HepG2 (cell line): ENCODE measurements at regions not wholly inside any gene's neighbourhood (a gene's known extent, or its start where the extent isn't known, plus 50 kb on each side); places are given as distances from the start of the nearest gene placed in this dataset.

Source experiments
- PCBP1 ChIP-seq: fragments of 200-400 bp; formaldehyde crosslinking; IDR thresholded peaks from 2 replicates; pipeline ENCODE4 v1.6.1; 2017; ENCODE audit warnings: mild to moderate bottlenecking, low read depth, low read length, borderline replicate concordance
- TF ChIP-seq, protein P1 (sequence below): sonication (generic); formaldehyde crosslinking; IDR thresholded peaks from 2 replicates; pipeline ENCODE4 v1.9.0; 2021; ENCODE audit warnings: mild to moderate bottlenecking, missing genetic modification reagents
- TF ChIP-seq, protein P2 (sequence below): sonication (generic); formaldehyde crosslinking; IDR thresholded peaks from one replicate; pipeline ENCODE4 v1.5.1; 2020; ENCODE audit warnings: mild to moderate bottlenecking, missing genetic modification reagents; ENCODE audit errors: not compliant biosample characterization

DNA sequence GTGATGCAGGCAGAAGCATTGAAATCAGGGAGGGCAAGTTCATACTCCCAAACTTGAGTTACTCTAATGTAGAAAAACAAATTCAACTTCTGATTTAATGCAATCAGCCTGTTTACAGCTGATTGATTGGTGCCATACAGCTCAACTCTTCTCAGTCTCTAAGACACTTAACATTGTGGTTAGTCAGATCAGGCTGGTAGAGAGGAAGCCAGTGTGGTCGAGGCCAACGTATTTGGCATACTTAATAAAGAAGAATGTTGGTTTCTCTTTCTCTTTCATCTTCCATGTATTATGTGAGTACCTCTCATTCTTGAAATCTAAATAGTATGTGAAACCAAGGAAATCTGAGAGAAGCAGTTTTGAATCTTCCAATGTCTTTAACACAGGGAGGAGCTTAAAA, 255.0 kb upstream of the SLITRK1 start:
- no peak for TF ChIP-seq PCBP1
- TF ChIP-seq, protein P1, sequence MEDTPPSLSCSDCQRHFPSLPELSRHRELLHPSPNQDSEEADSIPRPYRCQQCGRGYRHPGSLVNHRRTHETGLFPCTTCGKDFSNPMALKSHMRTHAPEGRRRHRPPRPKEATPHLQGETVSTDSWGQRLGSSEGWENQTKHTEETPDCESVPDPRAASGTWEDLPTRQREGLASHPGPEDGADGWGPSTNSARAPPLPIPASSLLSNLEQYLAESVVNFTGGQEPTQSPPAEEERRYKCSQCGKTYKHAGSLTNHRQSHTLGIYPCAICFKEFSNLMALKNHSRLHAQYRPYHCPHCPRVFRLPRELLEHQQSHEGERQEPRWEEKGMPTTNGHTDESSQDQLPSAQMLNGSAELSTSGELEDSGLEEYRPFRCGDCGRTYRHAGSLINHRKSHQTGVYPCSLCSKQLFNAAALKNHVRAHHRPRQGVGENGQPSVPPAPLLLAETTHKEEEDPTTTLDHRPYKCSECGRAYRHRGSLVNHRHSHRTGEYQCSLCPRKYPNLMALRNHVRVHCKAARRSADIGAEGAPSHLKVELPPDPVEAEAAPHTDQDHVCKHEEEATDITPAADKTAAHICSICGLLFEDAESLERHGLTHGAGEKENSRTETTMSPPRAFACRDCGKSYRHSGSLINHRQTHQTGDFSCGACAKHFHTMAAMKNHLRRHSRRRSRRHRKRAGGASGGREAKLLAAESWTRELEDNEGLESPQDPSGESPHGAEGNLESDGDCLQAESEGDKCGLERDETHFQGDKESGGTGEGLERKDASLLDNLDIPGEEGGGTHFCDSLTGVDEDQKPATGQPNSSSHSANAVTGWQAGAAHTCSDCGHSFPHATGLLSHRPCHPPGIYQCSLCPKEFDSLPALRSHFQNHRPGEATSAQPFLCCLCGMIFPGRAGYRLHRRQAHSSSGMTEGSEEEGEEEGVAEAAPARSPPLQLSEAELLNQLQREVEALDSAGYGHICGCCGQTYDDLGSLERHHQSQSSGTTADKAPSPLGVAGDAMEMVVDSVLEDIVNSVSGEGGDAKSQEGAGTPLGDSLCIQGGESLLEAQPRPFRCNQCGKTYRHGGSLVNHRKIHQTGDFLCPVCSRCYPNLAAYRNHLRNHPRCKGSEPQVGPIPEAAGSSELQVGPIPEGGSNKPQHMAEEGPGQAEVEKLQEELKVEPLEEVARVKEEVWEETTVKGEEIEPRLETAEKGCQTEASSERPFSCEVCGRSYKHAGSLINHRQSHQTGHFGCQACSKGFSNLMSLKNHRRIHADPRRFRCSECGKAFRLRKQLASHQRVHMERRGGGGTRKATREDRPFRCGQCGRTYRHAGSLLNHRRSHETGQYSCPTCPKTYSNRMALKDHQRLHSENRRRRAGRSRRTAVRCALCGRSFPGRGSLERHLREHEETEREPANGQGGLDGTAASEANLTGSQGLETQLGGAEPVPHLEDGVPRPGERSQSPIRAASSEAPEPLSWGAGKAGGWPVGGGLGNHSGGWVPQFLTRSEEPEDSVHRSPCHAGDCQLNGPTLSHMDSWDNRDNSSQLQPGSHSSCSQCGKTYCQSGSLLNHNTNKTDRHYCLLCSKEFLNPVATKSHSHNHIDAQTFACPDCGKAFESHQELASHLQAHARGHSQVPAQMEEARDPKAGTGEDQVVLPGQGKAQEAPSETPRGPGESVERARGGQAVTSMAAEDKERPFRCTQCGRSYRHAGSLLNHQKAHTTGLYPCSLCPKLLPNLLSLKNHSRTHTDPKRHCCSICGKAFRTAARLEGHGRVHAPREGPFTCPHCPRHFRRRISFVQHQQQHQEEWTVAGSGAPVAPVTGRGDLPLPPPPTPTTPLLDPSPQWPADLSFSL (CRISPR knock-in tag) = no peak
- TF ChIP-seq, protein P2, sequence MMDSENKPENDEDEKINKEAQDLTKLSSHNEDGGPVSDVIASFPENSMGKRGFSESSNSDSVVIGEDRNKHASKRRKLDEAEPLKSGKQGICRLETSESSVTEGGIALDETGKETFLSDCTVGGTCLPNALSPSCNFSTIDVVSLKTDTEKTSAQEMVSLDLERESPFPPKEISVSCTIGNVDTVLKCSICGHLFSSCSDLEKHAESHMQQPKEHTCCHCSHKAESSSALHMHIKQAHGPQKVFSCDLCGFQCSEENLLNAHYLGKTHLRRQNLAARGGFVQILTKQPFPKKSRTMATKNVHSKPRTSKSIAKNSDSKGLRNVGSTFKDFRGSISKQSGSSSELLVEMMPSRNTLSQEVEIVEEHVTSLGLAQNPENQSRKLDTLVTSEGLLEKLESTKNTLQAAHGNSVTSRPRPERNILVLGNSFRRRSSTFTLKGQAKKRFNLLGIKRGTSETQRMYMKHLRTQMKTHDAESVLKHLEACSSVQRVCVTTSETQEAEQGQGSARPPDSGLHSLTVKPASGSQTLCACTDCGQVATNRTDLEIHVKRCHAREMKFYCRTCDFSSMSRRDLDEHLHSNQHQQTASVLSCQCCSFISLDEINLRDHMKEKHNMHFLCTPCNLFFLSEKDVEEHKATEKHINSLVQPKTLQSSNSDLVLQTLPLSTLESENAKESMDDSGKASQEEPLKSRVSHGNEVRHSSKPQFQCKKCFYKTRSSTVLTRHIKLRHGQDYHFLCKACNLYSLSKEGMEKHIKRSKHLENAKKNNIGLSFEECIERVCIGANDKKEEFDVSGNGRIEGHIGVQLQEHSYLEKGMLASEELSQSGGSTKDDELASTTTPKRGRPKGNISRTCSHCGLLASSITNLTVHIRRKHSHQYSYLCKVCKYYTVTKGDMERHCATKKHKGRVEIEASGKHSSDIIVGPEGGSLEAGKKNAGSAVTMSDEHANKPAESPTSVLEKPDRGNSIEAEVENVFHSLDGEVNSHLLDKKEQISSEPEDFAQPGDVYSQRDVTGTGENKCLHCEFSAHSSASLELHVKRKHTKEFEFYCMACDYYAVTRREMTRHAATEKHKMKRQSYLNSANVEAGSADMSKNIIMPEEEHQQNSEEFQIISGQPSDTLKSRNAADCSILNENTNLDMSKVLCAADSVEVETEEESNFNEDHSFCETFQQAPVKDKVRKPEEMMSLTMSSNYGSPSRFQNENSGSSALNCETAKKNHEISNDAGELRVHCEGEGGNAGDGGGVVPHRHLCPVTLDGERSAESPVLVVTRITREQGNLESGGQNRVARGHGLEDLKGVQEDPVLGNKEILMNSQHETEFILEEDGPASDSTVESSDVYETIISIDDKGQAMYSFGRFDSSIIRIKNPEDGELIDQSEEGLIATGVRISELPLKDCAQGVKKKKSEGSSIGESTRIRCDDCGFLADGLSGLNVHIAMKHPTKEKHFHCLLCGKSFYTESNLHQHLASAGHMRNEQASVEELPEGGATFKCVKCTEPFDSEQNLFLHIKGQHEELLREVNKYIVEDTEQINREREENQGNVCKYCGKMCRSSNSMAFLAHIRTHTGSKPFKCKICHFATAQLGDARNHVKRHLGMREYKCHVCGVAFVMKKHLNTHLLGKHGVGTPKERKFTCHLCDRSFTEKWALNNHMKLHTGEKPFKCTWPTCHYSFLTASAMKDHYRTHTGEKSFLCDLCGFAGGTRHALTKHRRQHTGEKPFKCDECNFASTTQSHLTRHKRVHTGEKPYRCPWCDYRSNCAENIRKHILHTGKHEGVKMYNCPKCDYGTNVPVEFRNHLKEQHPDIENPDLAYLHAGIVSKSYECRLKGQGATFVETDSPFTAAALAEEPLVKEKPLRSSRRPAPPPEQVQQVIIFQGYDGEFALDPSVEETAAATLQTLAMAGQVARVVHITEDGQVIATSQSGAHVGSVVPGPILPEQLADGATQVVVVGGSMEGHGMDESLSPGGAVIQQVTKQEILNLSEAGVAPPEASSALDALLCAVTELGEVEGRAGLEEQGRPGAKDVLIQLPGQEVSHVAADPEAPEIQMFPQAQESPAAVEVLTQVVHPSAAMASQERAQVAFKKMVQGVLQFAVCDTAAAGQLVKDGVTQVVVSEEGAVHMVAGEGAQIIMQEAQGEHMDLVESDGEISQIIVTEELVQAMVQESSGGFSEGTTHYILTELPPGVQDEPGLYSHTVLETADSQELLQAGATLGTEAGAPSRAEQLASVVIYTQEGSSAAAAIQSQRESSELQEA (CRISPR knock-in tag) = no peak
